GM12865 (cell line): ENCODE measurements at regions not wholly inside any gene's neighbourhood (a gene's known extent, or its start where the extent isn't known, plus 50 kb on each side); places are given as distances from the start of the nearest gene placed in this dataset.

Experiments used
- DNase-seq: peaks from one replicate; pipeline ENCODE4 v3.0.0; 2010; ENCODE audit warnings: low read depth
- H3K4me3 ChIP-seq: 2 replicates; pipeline ENCODE4 v1.5.1; 2011; ENCODE audit warnings: mild to moderate bottlenecking, low read depth, low read length, control low read depth
- CTCF ChIP-seq: IDR thresholded peaks from 2 replicates; pipeline ENCODE4 v1.5.1; 2011; ENCODE audit warnings: low read length, control low read depth, low read depth, inconsistent platforms; ENCODE audit not compliant: insufficient read depth; ENCODE audit errors: missing control alignments

- TF ChIP-seq CTCF = no peak
- H3K4me3 ChIP-seq = no peak overlapping the region
- DNase-seq = no peak
Measured at GRCh38 chr6:85112540-85112939, 337.3 kb upstream of the NT5E start.

GRCh38 chr6:85111481-85112011, 338.3 kb upstream of the NT5E start:
- DNase-seq = no peak
- H3K4me3 ChIP-seq = no peak overlapping the region
- TF ChIP-seq CTCF = no peak

- no peak for TF ChIP-seq CTCF
Measured at GRCh38 chr6:85110943-85111342, 338.9 kb upstream of the NT5E start.

GRCh38 chr6:85107701-85108100, 342.2 kb upstream of the NT5E start:
- H3K4me3 ChIP-seq = no peak overlapping the region
- TF ChIP-seq CTCF = no peak
- no peak for DNase-seq

More at GRCh38 chr6:85110943-85111342, 338.9 kb upstream of the NT5E start:
- DNase-seq = no peak
- H3K4me3 ChIP-seq = no peak overlapping the region

GRCh38 chr6:85096976-85097375, 332.6 kb upstream of the TBX18 start:
- H3K4me3 ChIP-seq = no peak overlapping the region
- no peak for TF ChIP-seq CTCF
- DNase-seq = no peak

GRCh38 chr6:85092226-85092625, 327.8 kb upstream of the TBX18 start:
- DNase-seq = no peak
- TF ChIP-seq CTCF = no peak
- H3K4me3 ChIP-seq = no peak overlapping the region

- TF ChIP-seq CTCF = no peak
- no peak for DNase-seq
- no peak overlapping the region for H3K4me3 ChIP-seq
Measured at GRCh38 chr6:85089255-85089654, 324.9 kb upstream of the TBX18 start.
